Sigmoid colon (tissue), 4 donors: ENCODE measurements at regions not wholly inside any gene's neighbourhood (a gene's known extent, or its start where the extent isn't known, plus 50 kb on each side); places are given as distances from the start of the nearest gene placed in this dataset.

Source experiments
- EP300 ChIP-seq, 4 donors: sonication (generic); formaldehyde crosslinking; IDR thresholded peaks; one replicate each; pipeline ENCODE4 v1.6.1; 2017; ENCODE audit warnings: antibody characterized with exemption in 4 of 4
- POLR2A ChIP-seq, 2 donors: fragments of 450-650 bp; IDR thresholded peaks; one replicate each; pipeline ENCODE4 v1.6.1; 2016; ENCODE audit warnings: antibody characterized with exemption in 2 of 2, mild to moderate bottlenecking in 2 of 2, moderate library complexity in 2 of 2
- POLR2AphosphoS5 ChIP-seq, 4 donors: sonication (generic); formaldehyde crosslinking; IDR thresholded peaks; one replicate each; pipeline ENCODE4 v1.6.1; 2017; ENCODE audit warnings: antibody characterized with exemption in 4 of 4
- TF ChIP-seq, protein P1 (sequence below), 4 experiments: fragments of 450-650 bp in 3 of 4; fragments of 200-600 bp in 1 of 4; IDR thresholded peaks; one replicate each; pipeline ENCODE4 v1.5.1; 2016 to 2019; ENCODE audit warnings: antibody characterized with exemption in 4 of 4, mild to moderate bottlenecking in 3 of 4, moderate library complexity in 2 of 4

GRCh38 chr4:187021436-187022205 lies 298.0 kb upstream of the FAT1 start:
- TF ChIP-seq POLR2AphosphoS5 (IDR thresholded peaks at IDR 0.05) (no peak), POLR2A (IDR thresholded peaks at IDR 0.05) (no peak), EP300 (IDR thresholded peaks at IDR 0.05) (no peak)
- TF ChIP-seq, protein P1, sequence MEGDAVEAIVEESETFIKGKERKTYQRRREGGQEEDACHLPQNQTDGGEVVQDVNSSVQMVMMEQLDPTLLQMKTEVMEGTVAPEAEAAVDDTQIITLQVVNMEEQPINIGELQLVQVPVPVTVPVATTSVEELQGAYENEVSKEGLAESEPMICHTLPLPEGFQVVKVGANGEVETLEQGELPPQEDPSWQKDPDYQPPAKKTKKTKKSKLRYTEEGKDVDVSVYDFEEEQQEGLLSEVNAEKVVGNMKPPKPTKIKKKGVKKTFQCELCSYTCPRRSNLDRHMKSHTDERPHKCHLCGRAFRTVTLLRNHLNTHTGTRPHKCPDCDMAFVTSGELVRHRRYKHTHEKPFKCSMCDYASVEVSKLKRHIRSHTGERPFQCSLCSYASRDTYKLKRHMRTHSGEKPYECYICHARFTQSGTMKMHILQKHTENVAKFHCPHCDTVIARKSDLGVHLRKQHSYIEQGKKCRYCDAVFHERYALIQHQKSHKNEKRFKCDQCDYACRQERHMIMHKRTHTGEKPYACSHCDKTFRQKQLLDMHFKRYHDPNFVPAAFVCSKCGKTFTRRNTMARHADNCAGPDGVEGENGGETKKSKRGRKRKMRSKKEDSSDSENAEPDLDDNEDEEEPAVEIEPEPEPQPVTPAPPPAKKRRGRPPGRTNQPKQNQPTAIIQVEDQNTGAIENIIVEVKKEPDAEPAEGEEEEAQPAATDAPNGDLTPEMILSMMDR (IDR thresholded peaks at IDR 0.05) = no peak
